ENCODE measurements at regions not wholly inside any gene's neighbourhood (a gene's known extent, or its start where the extent isn't known, plus 50 kb on each side); places are given as distances from the start of the nearest gene placed in this dataset.

DNA sequence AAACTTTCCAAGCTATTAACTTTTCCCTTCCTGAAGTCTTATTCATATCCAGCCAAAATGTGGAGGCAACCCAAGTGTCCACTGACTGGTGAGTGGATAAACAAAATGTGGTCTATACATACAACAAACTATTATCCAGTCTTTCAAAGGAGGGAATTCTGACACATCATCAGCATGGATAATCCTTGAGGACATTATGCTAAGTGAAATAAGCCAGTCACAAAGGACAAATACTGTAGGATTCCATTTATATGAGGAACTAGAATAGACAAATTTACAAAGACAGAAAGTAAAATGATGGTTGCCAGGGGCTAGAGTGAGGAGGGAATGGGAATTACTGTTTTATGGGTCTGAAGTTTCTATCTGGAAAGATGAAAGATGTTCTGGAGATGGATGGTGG is 178.7 kb upstream of the PITX2 start:
- TF ChIP-seq, protein P1, sequence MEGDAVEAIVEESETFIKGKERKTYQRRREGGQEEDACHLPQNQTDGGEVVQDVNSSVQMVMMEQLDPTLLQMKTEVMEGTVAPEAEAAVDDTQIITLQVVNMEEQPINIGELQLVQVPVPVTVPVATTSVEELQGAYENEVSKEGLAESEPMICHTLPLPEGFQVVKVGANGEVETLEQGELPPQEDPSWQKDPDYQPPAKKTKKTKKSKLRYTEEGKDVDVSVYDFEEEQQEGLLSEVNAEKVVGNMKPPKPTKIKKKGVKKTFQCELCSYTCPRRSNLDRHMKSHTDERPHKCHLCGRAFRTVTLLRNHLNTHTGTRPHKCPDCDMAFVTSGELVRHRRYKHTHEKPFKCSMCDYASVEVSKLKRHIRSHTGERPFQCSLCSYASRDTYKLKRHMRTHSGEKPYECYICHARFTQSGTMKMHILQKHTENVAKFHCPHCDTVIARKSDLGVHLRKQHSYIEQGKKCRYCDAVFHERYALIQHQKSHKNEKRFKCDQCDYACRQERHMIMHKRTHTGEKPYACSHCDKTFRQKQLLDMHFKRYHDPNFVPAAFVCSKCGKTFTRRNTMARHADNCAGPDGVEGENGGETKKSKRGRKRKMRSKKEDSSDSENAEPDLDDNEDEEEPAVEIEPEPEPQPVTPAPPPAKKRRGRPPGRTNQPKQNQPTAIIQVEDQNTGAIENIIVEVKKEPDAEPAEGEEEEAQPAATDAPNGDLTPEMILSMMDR (IDR thresholded peaks at IDR 0.05), result no peak
- H3K27me3 Mint-ChIP-seq (ENCODE audit: insufficient read depth), result no peaks in the 10 kb centered on the region
- H3K36me3 Mint-ChIP-seq (ENCODE audit: low read depth), result no peaks in the 10 kb centered on the region
- H3K9me3 Mint-ChIP-seq, result no peaks in the 10 kb centered on the region
- peaks cover 17% of the 10 kb centered on the region for H3K4me1 Mint-ChIP-seq (ENCODE audit: low read depth)
- H3K4me3 Mint-ChIP-seq, result no peak overlapping the region
- no peak for DNase-seq
- no peak overlapping the region for H3K27ac Mint-ChIP-seq

DNA sequence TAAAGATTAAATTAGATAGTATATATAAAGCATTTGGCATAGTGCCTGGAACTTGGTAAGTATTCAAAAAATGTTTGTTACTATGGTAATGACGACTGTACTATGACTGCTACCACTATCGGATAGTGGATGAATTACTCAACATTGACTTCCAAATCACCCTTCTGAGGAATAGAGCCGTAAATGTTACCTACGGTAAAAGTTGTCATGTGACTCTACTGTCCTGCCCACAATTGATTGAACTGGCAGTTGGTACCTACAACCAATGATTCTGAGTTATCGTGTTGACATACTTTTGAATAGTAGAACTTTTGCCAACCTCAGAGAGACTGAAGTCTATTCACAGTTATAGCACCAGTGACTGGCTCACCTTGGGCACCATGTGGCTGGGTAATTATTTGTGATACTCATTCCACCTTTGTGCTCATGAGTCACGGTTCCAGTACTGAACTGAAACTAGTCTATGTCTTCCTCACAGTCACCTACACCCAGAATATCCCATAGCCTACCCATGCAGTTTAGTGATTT is 185.5 kb upstream of the PITX2 start:
- H3K27ac Mint-ChIP-seq, result peak overlapping the region; percentile 42; the same call in 1 of the 2 replicates
- DNase-seq, result peak; percentile 72
- no peaks in the 10 kb centered on the region for H3K27me3 Mint-ChIP-seq (ENCODE audit: insufficient read depth)

DNA sequence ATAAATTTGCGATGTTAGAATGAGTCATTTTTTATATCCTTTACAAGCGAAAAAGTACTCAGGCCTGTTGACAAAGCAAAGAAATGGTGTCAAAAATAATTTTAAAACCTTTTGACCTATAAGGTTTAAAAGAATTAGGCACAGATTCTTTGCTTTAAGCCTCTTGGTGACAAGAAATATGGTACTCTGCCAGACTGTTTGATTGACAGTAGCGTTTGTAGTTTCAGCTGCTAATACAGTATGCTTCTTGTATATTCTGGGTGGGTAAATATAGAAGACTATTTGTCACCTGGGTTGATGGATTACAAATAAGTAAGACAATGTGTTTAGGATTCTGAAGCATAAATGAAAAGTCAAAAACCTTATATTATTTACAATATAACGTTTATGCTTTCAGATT is 193.1 kb upstream of the PITX2 start:
- TF ChIP-seq, protein P1 (IDR thresholded peaks at IDR 0.05), result no peak
- no peaks in the 10 kb centered on the region for H3K4me1 Mint-ChIP-seq (ENCODE audit: low read depth)
- H3K36me3 Mint-ChIP-seq (ENCODE audit: low read depth), result no peaks in the 10 kb centered on the region
- H3K9me3 Mint-ChIP-seq, result no peaks in the 10 kb centered on the region
- no peak overlapping the region for H3K27ac Mint-ChIP-seq
- no peak for DNase-seq
- H3K4me3 Mint-ChIP-seq, result no peak overlapping the region
- no peaks in the 10 kb centered on the region for H3K27me3 Mint-ChIP-seq (ENCODE audit: insufficient read depth)

More for the DNA sequence above, 185.5 kb upstream of the PITX2 start:
- TF ChIP-seq, protein P1 (IDR thresholded peaks at IDR 0.05), result no peak
- Mint-ChIP-seq H3K4me1 (ENCODE audit: low read depth) (peaks cover 13% of the 10 kb centered on the region), H3K9me3 (no peaks in the 10 kb centered on the region), H3K4me3 (no peak overlapping the region), H3K36me3 (ENCODE audit: low read depth) (no peaks in the 10 kb centered on the region)

DNA sequence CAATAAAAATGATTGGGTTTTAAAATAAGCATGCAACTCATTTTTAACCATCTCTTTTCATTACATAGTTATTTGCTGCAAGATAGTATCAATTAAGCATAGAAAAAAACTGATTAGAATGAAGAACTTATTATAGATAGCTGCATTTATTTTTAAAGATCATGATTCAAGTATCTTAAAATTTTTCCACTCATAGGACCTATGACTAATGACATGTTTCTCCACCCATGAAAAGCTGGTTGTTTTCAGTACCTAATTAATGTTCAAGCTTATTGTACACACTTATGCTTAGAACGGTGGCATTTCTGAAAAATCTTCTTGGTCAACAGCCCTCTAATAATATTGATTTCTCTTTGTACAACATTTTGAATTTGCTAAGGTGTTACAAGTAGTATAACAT is 193.5 kb upstream of the PITX2 start:
- TF ChIP-seq, protein P1 (IDR thresholded peaks at IDR 0.05), result no peak
- Mint-ChIP-seq H3K27ac (no peak overlapping the region), H3K36me3 (ENCODE audit: low read depth) (no peaks in the 10 kb centered on the region), H3K27me3 (ENCODE audit: insufficient read depth) (no peaks in the 10 kb centered on the region), H3K4me3 (no peak overlapping the region), H3K9me3 (no peaks in the 10 kb centered on the region), H3K4me1 (ENCODE audit: low read depth) (no peaks in the 10 kb centered on the region)
- no peak for DNase-seq

DNA sequence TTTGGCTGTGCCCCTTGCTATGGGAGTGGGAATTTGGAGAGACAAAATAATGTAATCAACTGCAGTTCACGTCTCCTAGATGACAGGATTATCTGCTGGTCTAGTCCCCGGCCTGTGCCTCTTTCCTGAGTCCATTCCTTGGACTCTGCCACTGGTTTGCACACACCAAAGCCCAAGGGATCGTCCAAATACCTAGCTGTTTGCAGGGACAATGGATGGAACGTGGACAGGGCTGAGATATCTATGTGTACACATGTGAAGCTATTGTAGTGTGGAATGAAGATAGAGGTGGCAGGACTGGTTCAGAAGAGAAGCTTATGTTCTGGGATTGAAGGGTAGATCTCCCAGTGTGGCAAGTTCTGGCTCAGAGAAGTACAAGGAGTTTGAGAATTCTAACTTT is 198.3 kb upstream of the PITX2 start:
- TF ChIP-seq, protein P1 (IDR thresholded peaks at IDR 0.05), result no peak
- H3K9me3 Mint-ChIP-seq, result no peaks in the 10 kb centered on the region
- H3K36me3 Mint-ChIP-seq (ENCODE audit: low read depth), result no peaks in the 10 kb centered on the region

DNA sequence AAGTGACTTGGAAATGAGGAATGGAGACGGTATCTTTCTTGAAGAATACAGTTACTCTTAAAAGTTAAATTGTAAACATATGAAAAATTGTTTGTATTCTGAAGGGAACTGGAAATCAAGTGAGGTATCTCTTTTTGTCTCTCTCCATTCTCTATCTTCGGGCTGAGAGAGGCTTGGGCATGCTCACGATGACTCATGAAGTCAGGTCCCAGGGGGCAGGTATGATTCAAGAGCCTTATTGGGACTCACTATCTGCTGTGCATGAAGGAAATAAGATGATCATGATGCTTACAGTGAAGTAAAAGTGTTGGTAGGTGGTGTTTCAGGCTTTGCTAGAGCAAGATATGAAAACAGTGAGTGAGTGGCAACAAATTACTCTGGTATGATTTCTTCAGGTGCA is 200.4 kb upstream of the PITX2 start:
- no peaks in the 10 kb centered on the region for H3K27me3 Mint-ChIP-seq (ENCODE audit: insufficient read depth)
- H3K4me3 Mint-ChIP-seq, result no peak overlapping the region
- TF ChIP-seq, protein P1 (IDR thresholded peaks at IDR 0.05), result no peak
- peak; percentile 4 for DNase-seq
- H3K4me1 Mint-ChIP-seq (ENCODE audit: low read depth), result no peaks in the 10 kb centered on the region
- H3K36me3 Mint-ChIP-seq (ENCODE audit: low read depth), result no peaks in the 10 kb centered on the region
- no peak overlapping the region for H3K27ac Mint-ChIP-seq
- no peaks in the 10 kb centered on the region for H3K9me3 Mint-ChIP-seq

More for the DNA sequence above, 198.3 kb upstream of the PITX2 start:
- H3K27ac Mint-ChIP-seq, result no peak overlapping the region
- H3K4me3 Mint-ChIP-seq, result no peak overlapping the region
- no peak for DNase-seq
- no peaks in the 10 kb centered on the region for H3K27me3 Mint-ChIP-seq (ENCODE audit: insufficient read depth)
- no peaks in the 10 kb centered on the region for H3K4me1 Mint-ChIP-seq (ENCODE audit: low read depth)
